DMS53 (cell line): ENCODE measurements at regions not wholly inside any gene's neighbourhood (a gene's known extent, or its start where the extent isn't known, plus 50 kb on each side); places are given as distances from the start of the nearest gene placed in this dataset.
"Not testable (repeated sequence)": the region's sequence is repeated elsewhere in the genome, so short reads cannot be mapped to it uniquely, and the experiment has no call there.

Experiments
- DNase-seq: peaks from one replicate; lab custom pipeline; 2025; lab: John Stamatoyannopoulos, UW

DNA sequence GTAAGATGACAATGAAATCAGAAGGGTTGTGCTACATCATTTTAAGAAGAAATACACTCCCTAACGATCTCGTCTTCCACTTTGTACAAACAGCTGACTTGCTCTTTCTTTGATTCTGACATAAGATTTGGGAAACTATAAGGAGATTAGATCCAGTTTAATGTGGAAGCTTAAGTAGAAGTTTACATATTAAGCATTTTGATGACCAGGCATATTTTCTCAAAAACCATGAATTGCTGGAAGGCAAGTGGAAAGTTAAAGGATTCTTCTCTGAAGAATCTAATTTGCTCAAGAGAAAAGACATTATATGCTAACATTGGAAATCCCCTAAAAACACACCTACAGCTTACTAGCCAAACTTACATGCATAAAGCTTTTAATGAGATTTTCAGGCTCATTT lies 531.9 kb upstream of the PTPRD start:
- DNase-seq, result no peak

DNA sequence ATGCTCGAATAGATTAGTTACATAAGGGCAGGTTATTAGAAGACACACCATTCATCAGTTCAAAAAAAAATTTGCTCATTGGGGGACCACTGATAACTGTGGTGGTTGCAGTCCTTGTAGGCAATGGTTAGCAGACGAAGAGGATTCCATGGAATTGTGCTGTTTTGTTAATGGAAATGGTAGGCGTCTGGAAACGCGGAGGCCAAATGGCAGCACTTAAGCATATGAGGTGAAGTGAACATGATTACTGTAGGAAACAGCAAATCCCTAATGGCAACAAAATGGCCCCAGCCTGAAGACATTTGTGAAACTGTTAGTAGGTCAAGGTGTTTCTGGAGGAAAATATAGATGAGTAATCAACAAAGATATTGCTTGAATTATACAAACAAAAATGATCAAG lies 535.4 kb upstream of the PTPRD start:
- no peak for DNase-seq

- peak; percentile 0 for DNase-seq
Observed at GRCh38 chr9:11149065-11149464, 536.3 kb upstream of the PTPRD start.

DNA sequence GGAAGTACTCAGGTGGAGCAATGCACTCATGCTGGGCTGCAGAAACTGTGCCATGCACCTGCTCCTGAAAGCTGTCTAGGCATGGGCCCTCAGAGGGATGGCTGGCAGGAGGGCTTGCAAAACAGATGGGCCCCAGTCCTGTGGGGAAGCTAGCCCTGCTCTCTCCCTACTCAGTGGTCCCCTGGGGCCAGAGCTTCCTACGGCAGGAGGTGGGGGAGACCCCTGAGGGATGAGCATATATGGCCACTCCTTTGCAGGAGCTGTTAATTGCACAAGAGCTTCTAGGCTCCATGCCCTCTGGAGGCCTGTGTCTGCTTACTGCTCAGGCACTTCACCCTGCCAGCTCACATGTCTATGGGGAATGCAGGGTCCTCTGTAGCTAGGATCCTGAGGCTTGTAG lies 545.3 kb upstream of the PTPRD start:
- no peak for DNase-seq

- no peak for DNase-seq
Observed at GRCh38 chr9:11158676-11159075, 545.9 kb upstream of the PTPRD start.

GRCh38 chr9:11159318-11159862 lies 546.6 kb upstream of the PTPRD start:
- no peak for DNase-seq

- no peak for DNase-seq
Observed at GRCh38 chr9:11163843-11164242, 551.0 kb upstream of the PTPRD start.

DNA sequence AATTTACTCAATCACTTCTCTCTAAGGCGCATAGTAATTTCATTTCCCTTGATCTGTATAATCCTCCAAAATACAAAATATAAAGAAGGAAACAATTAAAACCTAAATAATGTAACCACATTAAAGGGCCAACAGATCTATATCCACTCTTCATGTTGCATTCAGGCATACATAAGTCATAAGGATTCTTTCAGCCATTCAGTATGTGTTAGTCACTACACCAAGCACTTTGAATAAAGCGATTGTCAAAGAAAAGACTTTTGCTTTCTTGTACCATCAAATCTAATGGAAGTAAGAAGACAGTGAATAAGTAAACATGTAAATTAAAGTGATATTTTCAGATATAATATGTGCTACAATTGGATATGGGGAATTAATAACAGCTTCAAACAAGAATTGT lies 569.2 kb upstream of the PTPRD start:
- no peak for DNase-seq

DNA sequence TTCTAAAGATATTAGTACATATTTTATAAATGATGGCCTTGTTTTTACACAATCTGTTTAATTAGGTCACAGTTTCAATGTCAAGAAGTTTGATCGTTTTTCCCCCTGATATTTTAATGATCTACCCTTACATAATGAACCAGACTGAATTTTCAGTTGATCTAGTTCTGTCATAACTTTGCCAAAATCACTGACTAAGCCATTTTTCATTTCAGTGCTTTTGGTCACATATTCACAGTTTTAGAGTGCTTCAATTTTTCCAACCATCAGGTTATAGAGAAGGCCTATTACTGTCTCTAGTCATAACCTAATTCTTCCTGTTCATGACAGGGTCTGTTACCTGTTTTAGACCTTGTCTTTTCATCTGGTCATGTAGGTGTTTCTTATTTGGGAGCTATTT lies 577.9 kb upstream of the PTPRD start:
- no peak for DNase-seq

DNA sequence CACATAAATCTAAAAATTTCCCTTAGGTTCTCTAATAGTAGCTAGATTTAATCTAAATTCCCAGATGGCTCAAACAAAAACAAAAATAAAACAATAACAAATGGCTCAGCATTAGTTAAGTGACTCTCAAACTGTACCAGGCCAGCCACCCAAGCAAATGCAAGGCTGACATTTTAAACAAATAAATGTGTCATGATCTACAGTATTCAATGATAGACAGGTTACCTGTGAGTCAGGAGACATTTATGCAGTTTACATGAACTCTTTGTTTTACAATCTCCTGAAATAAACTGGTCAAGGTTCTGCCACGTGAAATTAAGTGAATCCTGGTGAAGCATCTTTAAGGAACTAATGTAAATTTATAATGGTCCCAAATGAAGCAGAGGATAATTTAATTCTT lies 580.2 kb upstream of the PTPRD start:
- peak; percentile 5 for DNase-seq

GRCh38 chr9:11194246-11194645 lies 581.4 kb upstream of the PTPRD start:
- no peak for DNase-seq

GRCh38 chr9:11196840-11197365 lies 584.1 kb upstream of the PTPRD start:
- DNase-seq, result not testable (repeated sequence)

- DNase-seq, result no peak
Observed at GRCh38 chr9:11199335-11199734, 586.5 kb upstream of the PTPRD start.

DNA sequence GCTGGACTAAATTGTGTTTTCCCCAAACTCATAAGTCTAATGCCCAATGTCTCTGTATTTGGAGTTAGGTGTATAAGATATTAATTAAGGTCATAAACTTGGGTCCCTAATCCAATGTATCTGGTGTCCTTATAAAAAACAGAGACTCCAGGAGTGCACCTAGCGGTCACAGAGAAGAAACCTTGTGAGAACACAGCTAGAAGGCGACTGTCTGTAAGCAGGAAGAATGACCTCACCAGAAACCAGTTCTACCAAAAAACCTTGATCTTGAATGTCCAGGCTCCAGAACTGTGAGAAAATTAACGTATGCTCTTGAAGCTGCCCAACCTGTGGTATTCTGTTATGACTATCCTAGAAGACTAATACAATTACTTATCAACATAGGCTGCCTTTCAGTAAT lies 591.7 kb upstream of the PTPRD start:
- DNase-seq, result no peak

GRCh38 chr9:11206925-11207324 lies 594.1 kb upstream of the PTPRD start:
- DNase-seq, result no peak

DNA sequence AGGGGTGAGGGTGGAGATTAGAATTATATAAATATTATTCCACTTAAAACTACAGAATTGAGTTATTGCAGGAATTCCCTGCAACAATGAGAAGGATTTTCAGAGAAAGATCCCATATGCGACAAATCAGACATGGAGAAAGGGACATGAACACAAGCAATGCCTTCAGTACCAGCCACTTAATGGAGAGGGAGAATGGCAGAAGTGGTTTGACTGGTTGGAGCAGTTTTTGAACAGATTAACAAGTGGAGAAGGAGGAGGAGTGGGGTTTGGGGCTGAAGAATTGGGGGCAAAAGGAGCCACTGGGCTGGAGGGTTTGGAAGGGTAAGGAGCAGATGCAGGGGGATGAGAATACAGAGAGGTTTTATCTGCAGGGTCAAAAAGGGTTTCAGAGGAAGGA lies 620.9 kb upstream of the PTPRD start:
- DNase-seq, result peak; percentile 36

DNA sequence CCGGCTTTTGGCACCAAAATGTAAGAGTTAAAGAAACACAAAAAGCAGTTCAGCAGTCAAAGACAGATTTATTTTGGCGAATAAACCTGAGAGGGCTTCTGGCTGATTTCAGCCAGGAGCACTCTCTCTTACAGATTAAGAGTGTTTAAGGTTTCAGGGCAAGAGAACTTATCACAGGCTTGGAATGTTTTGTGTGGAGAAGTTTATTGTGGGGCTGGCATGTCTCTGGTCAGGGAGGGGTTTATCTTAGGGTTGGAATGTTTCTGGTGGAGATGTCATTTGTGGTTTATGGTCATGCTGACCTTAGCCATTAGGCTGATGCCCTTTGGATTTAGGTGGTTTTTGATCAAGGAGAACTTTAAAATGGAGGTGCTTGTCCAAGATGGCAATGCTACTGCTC lies 622.3 kb upstream of the PTPRD start:
- no peak for DNase-seq

- DNase-seq, result no peak
Observed at GRCh38 chr9:11241779-11242178, 629.0 kb upstream of the PTPRD start.

GRCh38 chr9:11257992-11258391 lies 645.2 kb upstream of the PTPRD start:
- DNase-seq, result no peak

DNA sequence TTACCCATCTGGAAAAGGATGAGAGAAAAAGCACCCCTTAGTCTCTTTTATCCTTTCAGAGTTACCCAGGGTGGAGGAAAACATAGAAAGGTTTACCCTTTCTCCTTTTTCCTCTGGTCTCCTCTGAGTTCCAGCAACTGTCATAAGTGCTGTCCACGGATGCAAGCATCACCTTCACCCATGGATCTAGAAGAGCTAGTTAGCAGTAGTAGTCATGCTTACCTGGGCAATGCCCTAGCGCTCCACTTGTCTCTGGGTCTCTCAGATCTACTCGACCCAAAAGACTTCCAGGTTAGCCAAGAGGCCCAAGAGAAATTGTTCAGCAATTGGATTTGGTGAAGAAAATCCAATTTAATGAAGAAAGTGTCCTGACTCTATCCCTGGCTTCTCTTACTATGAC lies 656.2 kb upstream of the PTPRD start:
- DNase-seq, result peak; percentile 14

DNA sequence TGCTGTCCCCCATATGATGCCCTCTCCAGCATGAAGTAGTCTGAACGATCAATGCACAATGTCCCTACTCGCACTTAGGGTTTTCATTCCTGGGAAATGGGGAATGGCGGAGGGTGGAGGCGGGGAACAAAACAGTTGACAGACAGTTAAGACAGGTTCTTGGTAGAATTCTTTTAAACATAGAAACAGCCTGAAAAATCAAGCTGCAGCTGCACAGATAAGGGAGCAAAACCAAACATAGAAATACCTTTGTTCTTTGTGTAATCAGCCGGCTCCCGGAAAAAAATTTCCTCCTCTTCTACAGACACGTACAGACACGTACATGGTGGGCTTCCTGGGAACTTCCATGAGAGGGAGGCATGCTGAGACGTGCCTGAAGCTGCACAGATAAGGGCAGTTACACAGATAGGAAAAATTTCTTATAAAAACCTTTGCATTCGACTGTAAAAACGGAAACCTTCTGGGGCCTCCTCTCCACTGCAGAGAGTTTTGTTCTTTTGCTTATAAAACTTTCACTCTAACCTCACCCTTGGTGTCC lies 662.4 kb upstream of the PTPRD start:
- no peak for DNase-seq

DNA sequence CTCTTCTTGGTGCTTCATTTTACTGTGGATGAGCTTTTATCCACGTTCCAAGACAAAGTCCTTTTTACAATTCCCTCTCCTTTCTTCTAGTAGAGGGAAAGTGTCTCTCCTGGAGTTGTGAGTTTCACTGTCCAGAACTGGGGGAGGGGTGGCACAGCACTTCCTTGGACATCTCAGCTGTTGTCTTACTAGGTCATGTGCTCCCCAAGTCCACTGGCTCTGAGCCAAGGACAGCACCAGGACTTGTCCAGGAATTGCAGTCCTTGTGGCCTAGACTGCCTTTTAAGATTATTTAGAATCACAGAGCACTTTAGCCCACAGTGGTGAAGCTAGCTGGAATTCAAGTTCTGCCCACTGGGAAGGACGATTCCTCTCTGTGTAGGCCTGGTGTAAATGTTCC lies 700.2 kb upstream of the PTPRD start:
- DNase-seq, result no peak

GRCh38 chr9:11318946-11319345 lies 706.1 kb upstream of the PTPRD start:
- DNase-seq, result no peak

DNA sequence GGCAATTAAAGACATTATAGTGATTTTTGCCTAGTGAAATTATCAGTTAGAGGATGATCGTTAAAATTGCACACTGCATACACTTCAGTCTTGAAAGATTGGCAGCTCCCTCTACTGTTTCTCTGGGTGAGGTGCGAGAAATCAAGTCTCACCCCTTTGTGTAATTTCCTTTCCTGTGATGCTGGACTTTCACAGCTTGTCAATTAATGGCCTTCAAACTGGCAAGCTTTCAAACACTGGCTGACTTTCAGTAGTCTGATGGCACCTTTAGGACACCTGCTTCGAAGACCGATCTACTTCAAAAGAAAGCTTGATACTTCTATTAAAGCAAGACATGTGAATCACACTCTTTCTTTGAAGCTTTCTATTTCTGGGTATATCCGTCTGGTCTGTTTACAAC lies 706.7 kb upstream of the PTPRD start:
- DNase-seq, result peak; percentile 45
